ACC112 (cell line): ENCODE measurements at regions not wholly inside any gene's neighbourhood (a gene's known extent, or its start where the extent isn't known, plus 50 kb on each side); places are given as distances from the start of the nearest gene placed in this dataset.

ENCODE experiments used
- H2AFZ ChIP-seq: fragments of 200-600 bp; sonication (generic); one replicate; pipeline ENCODE4 v1.6.0; 2017; ENCODE audit warnings: antibody characterized with exemption, low read length; ENCODE audit not compliant: unreplicated experiment
- H3K27ac ChIP-seq: fragments of 200-600 bp; sonication (generic); 2 replicates; pipeline ENCODE4 v1.5.1; 2014; ENCODE audit warnings: low read depth, mild to moderate bottlenecking, antibody characterized with exemption, low read length, moderate library complexity
- H3K27me3 ChIP-seq: fragments of 200-600 bp; sonication (generic); 2 replicates; pipeline ENCODE4 v1.6.1; 2014; ENCODE audit warnings: mild to moderate bottlenecking, antibody characterized with exemption, low read length, moderate library complexity, mixed read lengths; ENCODE audit not compliant: insufficient read depth
- H3K36me3 ChIP-seq: fragments of 200-600 bp; sonication (generic); 2 replicates; pipeline ENCODE4 v1.6.1; 2016; ENCODE audit warnings: mild to moderate bottlenecking, antibody characterized with exemption, low read length, moderate library complexity, mixed read lengths; ENCODE audit not compliant: insufficient read depth
- H3K4me1 ChIP-seq: fragments of 200-600 bp; sonication (generic); one replicate; pipeline ENCODE4 v1.6.1; 2016; ENCODE audit warnings: low read length, mixed read lengths; ENCODE audit not compliant: insufficient read depth, unreplicated experiment, control insufficient read depth
- H3K4me3 ChIP-seq: fragments of 200-600 bp; sonication (generic); 2 replicates; pipeline ENCODE4 v1.5.1; 2014; ENCODE audit warnings: mild to moderate bottlenecking, low read depth, low read length
- H3K79me2 ChIP-seq: fragments of 200-600 bp; sonication (generic); one replicate; pipeline ENCODE4 v1.6.0; 2016; ENCODE audit warnings: low read length; ENCODE audit not compliant: control insufficient read depth, unreplicated experiment, insufficient read depth

- Histone ChIP-seq H3K4me1 (no peaks in the 10 kb centered on the region), H3K36me3 (no peaks in the 10 kb centered on the region), H3K4me3 (no peak overlapping the region), H3K27ac (no peak overlapping the region), H3K79me2 (no peaks in the 10 kb centered on the region), H3K27me3 (no peaks in the 10 kb centered on the region), H2AFZ (no peak overlapping the region)
Observed at GRCh38 chr5:155485386-155485785, 471.8 kb downstream of the KIF4B start.

GRCh38 chr5:155489949-155490348 is 476.4 kb downstream of the KIF4B start:
- Histone ChIP-seq H3K27me3 (no peaks in the 10 kb centered on the region), H3K27ac (no peak overlapping the region), H3K4me3 (no peak overlapping the region), H3K36me3 (no peaks in the 10 kb centered on the region), H2AFZ (no peak overlapping the region), H3K79me2 (no peaks in the 10 kb centered on the region), H3K4me1 (no peaks in the 10 kb centered on the region)

GRCh38 chr5:155492191-155492590 is 478.6 kb downstream of the KIF4B start:
- H3K27me3 ChIP-seq = no peaks in the 10 kb centered on the region
- H3K4me3 ChIP-seq = no peak overlapping the region
- H3K79me2 ChIP-seq = no peaks in the 10 kb centered on the region
- no peak overlapping the region for H2AFZ ChIP-seq
- no peak overlapping the region for H3K27ac ChIP-seq
- no peaks in the 10 kb centered on the region for H3K36me3 ChIP-seq
- H3K4me1 ChIP-seq = no peaks in the 10 kb centered on the region

GRCh38 chr5:155504606-155505005 is 491.1 kb downstream of the KIF4B start:
- no peak overlapping the region for H2AFZ ChIP-seq
- H3K79me2 ChIP-seq = no peaks in the 10 kb centered on the region
- no peaks in the 10 kb centered on the region for H3K4me1 ChIP-seq
- H3K4me3 ChIP-seq = no peak overlapping the region
- H3K27ac ChIP-seq = no peak overlapping the region
- no peaks in the 10 kb centered on the region for H3K36me3 ChIP-seq
- H3K27me3 ChIP-seq = no peaks in the 10 kb centered on the region

- H3K27me3 ChIP-seq = no peaks in the 10 kb centered on the region
- H3K27ac ChIP-seq = no peak overlapping the region
- no peaks in the 10 kb centered on the region for H3K79me2 ChIP-seq
- H2AFZ ChIP-seq = no peak overlapping the region
- H3K4me3 ChIP-seq = no peak overlapping the region
- no peaks in the 10 kb centered on the region for H3K36me3 ChIP-seq
- no peaks in the 10 kb centered on the region for H3K4me1 ChIP-seq
Observed at GRCh38 chr5:155507363-155507762, 493.8 kb downstream of the KIF4B start.

- Histone ChIP-seq H3K27me3 (no peaks in the 10 kb centered on the region), H3K27ac (no peak overlapping the region), H3K4me1 (no peaks in the 10 kb centered on the region), H2AFZ (no peak overlapping the region), H3K79me2 (no peaks in the 10 kb centered on the region), H3K36me3 (no peaks in the 10 kb centered on the region), H3K4me3 (no peak overlapping the region)
Observed at GRCh38 chr5:155508673-155509072, 495.1 kb downstream of the KIF4B start.

- H3K36me3 ChIP-seq = no peaks in the 10 kb centered on the region
- H3K27me3 ChIP-seq = no peaks in the 10 kb centered on the region
- no peaks in the 10 kb centered on the region for H3K79me2 ChIP-seq
- H3K4me3 ChIP-seq = no peak overlapping the region
- H3K27ac ChIP-seq = no peak overlapping the region
- H3K4me1 ChIP-seq = no peaks in the 10 kb centered on the region
- H2AFZ ChIP-seq = no peak overlapping the region
Observed at GRCh38 chr5:155512329-155512728, 498.8 kb downstream of the KIF4B start.

GRCh38 chr5:155514105-155514563 is 500.6 kb downstream of the KIF4B start:
- no peaks in the 10 kb centered on the region for H3K4me1 ChIP-seq
- no peak overlapping the region for H3K27ac ChIP-seq
- no peaks in the 10 kb centered on the region for H3K27me3 ChIP-seq
- H3K36me3 ChIP-seq = no peaks in the 10 kb centered on the region
- no peak overlapping the region for H3K4me3 ChIP-seq
- H2AFZ ChIP-seq = no peak overlapping the region
- no peaks in the 10 kb centered on the region for H3K79me2 ChIP-seq

GRCh38 chr5:155522540-155522939 is 509.0 kb downstream of the KIF4B start:
- Histone ChIP-seq H3K79me2 (no peaks in the 10 kb centered on the region), H3K27me3 (no peaks in the 10 kb centered on the region), H3K36me3 (no peaks in the 10 kb centered on the region), H3K4me1 (no peaks in the 10 kb centered on the region), H3K4me3 (no peak overlapping the region), H3K27ac (no peak overlapping the region), H2AFZ (no peak overlapping the region)

- Histone ChIP-seq H3K4me1 (no peaks in the 10 kb centered on the region), H3K36me3 (no peaks in the 10 kb centered on the region), H3K27me3 (no peaks in the 10 kb centered on the region), H3K79me2 (no peaks in the 10 kb centered on the region), H2AFZ (no peak overlapping the region), H3K4me3 (no peak overlapping the region), H3K27ac (no peak overlapping the region)
Observed at GRCh38 chr5:155529362-155529761, 515.8 kb downstream of the KIF4B start.

- Histone ChIP-seq H2AFZ (no peak overlapping the region), H3K4me1 (no peaks in the 10 kb centered on the region), H3K4me3 (no peak overlapping the region), H3K27me3 (no peaks in the 10 kb centered on the region), H3K36me3 (no peaks in the 10 kb centered on the region), H3K79me2 (no peaks in the 10 kb centered on the region), H3K27ac (no peak overlapping the region)
Observed at GRCh38 chr5:155530046-155530445, 516.5 kb downstream of the KIF4B start.
